ENCODE measurements at regions not wholly inside any gene's neighbourhood (a gene's known extent, or its start where the extent isn't known, plus 50 kb on each side); places are given as distances from the start of the nearest gene placed in this dataset.

DNA sequence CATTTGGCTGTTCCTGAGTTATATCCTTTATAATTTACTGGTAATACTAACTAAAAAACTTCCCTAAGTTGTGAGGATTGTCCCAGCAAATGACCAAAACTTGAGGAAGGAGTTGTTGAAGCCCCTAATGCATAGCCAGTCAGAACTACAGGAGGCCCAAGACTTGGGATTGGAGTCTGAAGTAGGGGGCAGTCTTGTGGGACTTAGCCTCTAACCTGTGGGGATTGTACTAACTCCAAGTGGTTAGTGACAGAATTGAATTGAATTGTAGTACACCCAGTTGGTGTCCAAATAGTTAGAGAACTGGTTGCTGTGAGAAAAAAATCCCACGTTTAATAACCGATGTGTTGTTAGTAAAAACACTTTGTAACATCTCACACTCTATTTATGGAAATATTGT, 1506.3 kb downstream of the ADGRL3 start:
- no peak overlapping the region for H3K4me3 ChIP-seq (ENCODE audit: control insufficient read depth in 2 of 3, extremely low read depth in 1 of 3, insufficient read depth in 2 of 3, low read depth in 1 of 3, low read length in 3 of 3)
- H2AFZ ChIP-seq (ENCODE audit: control insufficient read depth, low read length) = no peak overlapping the region
- H3K9me3 ChIP-seq (ENCODE audit: control insufficient read depth, low read depth, low read length) = no peaks in the 10 kb centered on the region
- FAIRE-seq (no peak), DNase-seq (ENCODE audit: low read depth, low spot score) (no peak)
- H3K36me3 ChIP-seq (ENCODE audit: control insufficient read depth in 2 of 2, extremely low read depth in 1 of 2, insufficient read depth in 2 of 2, low read length in 2 of 2) = no peaks in the 10 kb centered on the region
- TF ChIP-seq, protein P1, sequence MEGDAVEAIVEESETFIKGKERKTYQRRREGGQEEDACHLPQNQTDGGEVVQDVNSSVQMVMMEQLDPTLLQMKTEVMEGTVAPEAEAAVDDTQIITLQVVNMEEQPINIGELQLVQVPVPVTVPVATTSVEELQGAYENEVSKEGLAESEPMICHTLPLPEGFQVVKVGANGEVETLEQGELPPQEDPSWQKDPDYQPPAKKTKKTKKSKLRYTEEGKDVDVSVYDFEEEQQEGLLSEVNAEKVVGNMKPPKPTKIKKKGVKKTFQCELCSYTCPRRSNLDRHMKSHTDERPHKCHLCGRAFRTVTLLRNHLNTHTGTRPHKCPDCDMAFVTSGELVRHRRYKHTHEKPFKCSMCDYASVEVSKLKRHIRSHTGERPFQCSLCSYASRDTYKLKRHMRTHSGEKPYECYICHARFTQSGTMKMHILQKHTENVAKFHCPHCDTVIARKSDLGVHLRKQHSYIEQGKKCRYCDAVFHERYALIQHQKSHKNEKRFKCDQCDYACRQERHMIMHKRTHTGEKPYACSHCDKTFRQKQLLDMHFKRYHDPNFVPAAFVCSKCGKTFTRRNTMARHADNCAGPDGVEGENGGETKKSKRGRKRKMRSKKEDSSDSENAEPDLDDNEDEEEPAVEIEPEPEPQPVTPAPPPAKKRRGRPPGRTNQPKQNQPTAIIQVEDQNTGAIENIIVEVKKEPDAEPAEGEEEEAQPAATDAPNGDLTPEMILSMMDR (optimal IDR thresholded peaks at IDR 0.05 in 1 of 3, IDR thresholded peaks at IDR 0.05 in 1 of 3, conservative IDR thresholded peaks at IDR 0.05 in 1 of 3; ENCODE audit: extremely low read depth in 1 of 3, insufficient read depth in 2 of 3, low read length in 3 of 3) = no peak
- TF ChIP-seq EZH2 (IDR thresholded peaks at IDR 0.05; ENCODE audit: low read length) = no peak
- H3K27me3 ChIP-seq (ENCODE audit: control insufficient read depth, extremely low read depth, insufficient read depth, low read length) = no peaks in the 10 kb centered on the region
- no peak overlapping the region for H3K9ac ChIP-seq (ENCODE audit: control insufficient read depth, extremely low read depth, insufficient read depth, low read length)
- H3K4me1 ChIP-seq (ENCODE audit: control insufficient read depth, extremely low read depth, insufficient read depth, low read length) = no peaks in the 10 kb centered on the region
- dilution Hi-C loops (cut with MboI; ENCODE audit: extremely low pct_ligation_motif_present, low sequenced_read_pairs) = no loop called here
- H4K20me1 ChIP-seq (ENCODE audit: control insufficient read depth, extremely low read depth, insufficient read depth, low read length) = no peaks in the 10 kb centered on the region
- no peaks in the 10 kb centered on the region for H3K79me2 ChIP-seq (ENCODE audit: control insufficient read depth, insufficient read depth, low read length)
- no peak overlapping the region for H3K27ac ChIP-seq (ENCODE audit: control insufficient read depth, insufficient read depth, low read length)
- no peaks in the 10 kb centered on the region for H3K9me1 ChIP-seq (ENCODE audit: control insufficient read depth, extremely low read depth, insufficient read depth, low read length)
- H3K4me2 ChIP-seq (ENCODE audit: control insufficient read depth, extremely low read depth, insufficient read depth, low read depth, low read length) = no peak overlapping the region

DNA sequence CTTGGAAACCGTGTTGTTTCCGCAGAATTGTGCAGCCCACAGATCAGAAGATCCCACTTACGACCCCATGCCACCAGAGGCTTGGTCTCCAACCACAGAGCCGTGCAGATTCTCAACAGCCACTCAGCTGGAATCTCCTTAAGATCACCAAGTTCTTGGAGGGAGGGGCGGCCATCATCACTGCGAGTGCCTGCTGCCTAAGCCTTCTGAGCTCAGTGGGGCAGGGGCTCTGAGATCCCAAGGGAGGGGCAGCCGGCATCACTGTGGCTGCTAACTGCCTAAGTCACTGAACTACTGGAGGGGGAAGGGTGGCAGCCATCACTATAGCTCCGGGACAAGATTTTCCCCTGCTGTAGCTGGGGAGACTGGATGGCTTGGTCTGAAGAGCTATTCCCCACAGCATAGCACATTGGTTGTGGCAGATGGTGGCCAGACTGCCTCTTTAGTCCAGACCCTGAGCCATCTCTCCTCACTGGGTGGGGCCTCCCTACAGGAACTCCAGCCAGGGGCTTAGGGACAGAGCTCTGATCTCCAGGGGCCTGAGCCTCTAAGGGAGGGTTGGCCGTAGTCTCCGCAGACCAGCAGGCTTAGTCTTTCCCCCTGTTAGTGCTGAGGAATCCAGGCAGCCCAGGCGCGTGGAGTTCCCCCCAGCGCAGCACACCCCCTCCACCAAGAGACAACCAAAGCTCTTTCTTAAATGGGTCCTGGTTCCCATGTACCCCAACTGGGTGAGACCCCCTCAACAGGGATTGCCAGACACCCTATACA, 1483.9 kb downstream of the ADGRL3 start:
- Histone ChIP-seq H3K9me3 (ENCODE audit: control insufficient read depth, low read depth, low read length) (no peaks in the 10 kb centered on the region), H3K4me2 (ENCODE audit: control insufficient read depth, extremely low read depth, insufficient read depth, low read depth, low read length) (no peak overlapping the region), H4K20me1 (ENCODE audit: control insufficient read depth, extremely low read depth, insufficient read depth, low read length) (no peaks in the 10 kb centered on the region), H3K9ac (ENCODE audit: control insufficient read depth, extremely low read depth, insufficient read depth, low read length) (no peak overlapping the region), H3K27ac (ENCODE audit: control insufficient read depth, insufficient read depth, low read length) (no peak overlapping the region), H3K4me1 (ENCODE audit: control insufficient read depth, extremely low read depth, insufficient read depth, low read length) (no peaks in the 10 kb centered on the region), H3K79me2 (ENCODE audit: control insufficient read depth, insufficient read depth, low read length) (no peaks in the 10 kb centered on the region), H3K4me3 (ENCODE audit: control insufficient read depth in 2 of 3, extremely low read depth in 1 of 3, insufficient read depth in 2 of 3, low read depth in 1 of 3, low read length in 3 of 3) (no peak overlapping the region), H3K9me1 (ENCODE audit: control insufficient read depth, extremely low read depth, insufficient read depth, low read length) (no peaks in the 10 kb centered on the region), H3K36me3 (ENCODE audit: control insufficient read depth in 2 of 2, extremely low read depth in 1 of 2, insufficient read depth in 2 of 2, low read length in 2 of 2) (no peaks in the 10 kb centered on the region), H3K27me3 (ENCODE audit: control insufficient read depth, extremely low read depth, insufficient read depth, low read length) (no peaks in the 10 kb centered on the region), H2AFZ (ENCODE audit: control insufficient read depth, low read length) (no peak overlapping the region)
- FAIRE-seq (no peak), DNase-seq (ENCODE audit: low read depth, low spot score) (no peak)
- dilution Hi-C loops (cut with MboI; ENCODE audit: extremely low pct_ligation_motif_present, low sequenced_read_pairs) = no loop called here
- TF ChIP-seq, protein P1 (optimal IDR thresholded peaks at IDR 0.05 in 1 of 3, IDR thresholded peaks at IDR 0.05 in 1 of 3, conservative IDR thresholded peaks at IDR 0.05 in 1 of 3; ENCODE audit: extremely low read depth in 1 of 3, insufficient read depth in 2 of 3, low read length in 3 of 3) = no peak
- no peak for TF ChIP-seq EZH2 (IDR thresholded peaks at IDR 0.05; ENCODE audit: low read length)

Data from keratinocyte (primary cell).